Right renal pelvis (tissue), 4 donors: ENCODE measurements at regions not wholly inside any gene's neighbourhood (a gene's known extent, or its start where the extent isn't known, plus 50 kb on each side); places are given as distances from the start of the nearest gene placed in this dataset.

Experiments used
- DNase-seq, 4 donors: peaks; one replicate each; pipeline ENCODE4 v3.0.0-alpha.2; 2013; ENCODE audit warnings: low read depth in 4 of 4, low spot score in 3 of 4, missing footprints in 1 of 4

DNA sequence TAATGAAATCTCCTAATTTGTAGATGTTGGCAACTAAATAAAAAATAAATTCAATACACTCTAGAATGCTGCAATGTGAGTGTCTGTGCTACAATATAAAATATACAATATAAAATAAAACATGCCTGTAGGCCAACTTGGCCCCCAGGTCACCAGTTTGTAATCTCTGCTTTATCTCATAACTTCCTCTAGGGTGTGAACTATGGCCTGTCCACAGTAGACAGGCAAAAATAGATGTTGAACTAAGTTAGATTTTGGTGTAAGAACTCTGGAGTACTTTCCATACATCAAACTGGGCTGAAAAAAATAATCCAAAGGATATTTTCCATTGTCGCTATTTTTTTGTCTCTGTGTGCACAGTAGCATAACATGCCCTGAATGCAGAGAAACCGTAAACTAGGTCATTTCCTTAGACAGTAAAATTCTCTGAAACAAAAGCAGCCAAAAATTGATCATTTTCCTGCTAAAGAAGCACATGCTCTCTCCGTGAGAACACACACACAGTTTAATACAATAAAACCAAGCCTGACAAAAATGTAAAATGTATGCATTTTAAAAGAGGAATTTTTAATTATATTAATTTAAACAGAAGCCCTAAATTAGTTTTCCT, 98.5 kb upstream of the ZFP64 start:
- no peak for DNase-seq

DNA sequence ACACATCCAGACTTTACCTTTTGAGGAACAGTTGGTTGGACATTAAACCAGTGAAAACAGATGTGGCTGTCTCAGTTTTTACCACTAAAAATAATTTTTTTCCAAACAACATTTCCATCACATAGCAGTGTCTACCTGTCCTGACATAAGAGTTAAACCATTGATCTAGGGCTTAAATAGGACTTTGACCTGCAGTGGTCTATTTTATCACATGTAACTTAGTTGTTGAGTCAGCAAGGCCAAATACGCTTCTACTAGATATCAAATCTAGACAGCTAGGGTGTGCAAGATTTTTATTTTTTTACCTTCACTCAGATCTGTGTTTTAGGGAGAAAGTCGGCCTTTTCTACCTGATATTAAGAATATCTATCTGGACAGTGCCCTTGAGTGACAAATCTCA, 88.8 kb upstream of the ZFP64 start:
- no peak for DNase-seq

DNA sequence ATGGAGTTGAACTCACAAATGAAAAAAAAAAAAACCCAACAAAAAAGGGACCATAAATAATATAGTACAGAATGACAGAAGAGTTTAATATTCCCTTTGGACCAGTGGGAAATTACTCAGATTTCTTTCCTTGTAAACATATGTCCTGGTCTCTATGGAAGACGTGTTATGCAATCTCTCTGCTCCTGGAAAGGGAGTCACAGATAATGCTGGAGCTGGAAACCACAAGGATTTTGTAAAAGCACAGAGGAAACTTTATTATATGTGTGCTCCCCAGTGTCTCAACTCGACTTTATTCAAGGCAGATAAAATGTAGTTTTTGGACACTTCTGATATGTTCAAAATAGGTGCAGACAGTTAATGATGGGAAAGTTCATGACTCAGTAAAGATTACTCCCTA, 88.1 kb upstream of the ZFP64 start:
- DNase-seq: no peak

DNA sequence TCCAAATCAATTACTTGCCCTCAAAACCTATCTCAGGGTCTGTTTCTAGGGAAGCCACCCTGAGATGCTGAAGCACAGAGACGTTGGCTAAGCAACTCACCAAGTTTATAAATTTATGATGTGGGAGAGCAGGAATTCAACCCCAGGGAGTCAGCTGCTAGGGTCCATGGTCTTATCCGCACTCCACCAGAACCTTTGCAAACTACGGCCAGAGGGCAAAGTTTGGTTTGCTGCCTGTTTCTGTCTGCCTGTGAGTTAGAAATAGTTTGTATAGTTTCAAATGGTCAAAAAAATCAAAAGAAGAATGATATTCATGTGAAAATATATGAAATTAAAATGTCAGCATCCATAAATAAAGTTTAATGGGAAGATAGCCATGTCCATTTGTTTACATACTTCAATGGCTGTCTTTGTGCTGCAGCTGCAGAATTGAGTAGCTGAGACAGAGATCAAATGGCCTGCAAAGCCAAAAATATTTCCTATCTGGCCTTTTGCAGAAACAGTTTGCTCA, 83.7 kb upstream of the ZFP64 start:
- peak in 2 of 4 donors; percentile 39 to 63 for DNase-seq

DNA sequence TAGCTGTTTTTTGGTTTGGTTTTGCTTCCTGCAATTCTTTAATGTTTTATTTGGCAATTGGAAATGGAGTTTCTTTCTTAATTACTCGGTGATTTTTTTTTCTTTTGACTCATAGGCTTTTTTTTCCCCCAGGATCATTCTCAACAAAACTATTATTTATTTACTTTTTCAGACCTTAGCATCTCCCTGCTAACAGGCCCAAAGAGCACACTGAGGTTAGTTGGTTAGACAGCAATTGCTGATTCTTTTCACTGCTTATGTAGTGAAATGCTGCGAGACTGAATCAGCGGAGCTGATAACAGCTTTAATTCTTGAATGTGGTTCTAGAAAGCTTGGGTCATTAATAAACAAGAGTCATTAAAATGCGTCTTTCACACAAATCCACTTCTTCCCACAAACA, 79.1 kb upstream of the ZFP64 start:
- no peak for DNase-seq

DNA sequence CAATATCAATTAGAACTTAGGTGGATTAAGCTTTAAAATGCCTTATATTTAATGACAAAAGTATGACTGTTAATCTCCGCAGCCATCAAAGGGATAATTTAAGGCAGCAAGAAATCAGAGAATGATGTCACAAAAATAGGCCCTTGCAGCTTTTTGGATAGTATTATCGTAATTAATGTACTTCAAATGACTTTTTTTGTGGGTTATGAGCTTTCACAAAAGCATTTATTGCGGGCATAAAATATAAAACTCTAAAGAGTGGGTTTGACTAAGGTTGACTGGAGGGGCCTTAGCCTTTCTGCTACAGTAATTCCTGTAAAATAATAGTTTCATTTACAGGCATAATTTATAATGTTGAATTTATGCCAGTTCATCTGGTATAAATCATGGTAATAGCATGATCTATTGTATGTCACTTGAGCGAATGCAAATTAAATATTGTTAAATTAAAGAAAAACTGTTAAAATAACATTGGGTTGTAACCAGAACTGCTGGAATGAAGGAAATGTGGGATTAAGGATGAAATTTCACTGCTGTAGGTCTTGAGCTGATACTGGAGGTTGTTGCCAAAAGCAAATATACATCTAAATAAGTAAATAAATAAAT, 78.5 kb upstream of the ZFP64 start:
- DNase-seq: peak in 3 of 4 donors; percentile 39 to 67 (median 48)

DNA sequence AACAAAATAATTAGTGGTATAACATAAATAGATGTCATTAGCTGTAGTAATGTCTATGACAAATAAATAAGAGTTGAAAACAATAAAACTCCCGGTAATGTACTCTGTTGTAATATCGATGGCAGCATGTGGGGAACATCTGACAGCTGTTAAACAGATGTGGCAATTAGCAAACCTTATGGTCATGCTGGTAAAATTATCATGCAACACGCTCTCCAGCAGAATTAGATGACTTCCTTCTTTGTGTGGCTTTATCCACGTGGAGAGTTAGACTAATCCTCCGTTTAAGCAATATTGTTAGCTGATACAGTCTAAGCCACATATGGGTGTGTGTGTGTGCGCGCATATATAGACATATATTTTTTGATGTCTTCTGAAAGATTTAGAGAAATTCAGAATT, 77.7 kb upstream of the ZFP64 start:
- no peak for DNase-seq

DNA sequence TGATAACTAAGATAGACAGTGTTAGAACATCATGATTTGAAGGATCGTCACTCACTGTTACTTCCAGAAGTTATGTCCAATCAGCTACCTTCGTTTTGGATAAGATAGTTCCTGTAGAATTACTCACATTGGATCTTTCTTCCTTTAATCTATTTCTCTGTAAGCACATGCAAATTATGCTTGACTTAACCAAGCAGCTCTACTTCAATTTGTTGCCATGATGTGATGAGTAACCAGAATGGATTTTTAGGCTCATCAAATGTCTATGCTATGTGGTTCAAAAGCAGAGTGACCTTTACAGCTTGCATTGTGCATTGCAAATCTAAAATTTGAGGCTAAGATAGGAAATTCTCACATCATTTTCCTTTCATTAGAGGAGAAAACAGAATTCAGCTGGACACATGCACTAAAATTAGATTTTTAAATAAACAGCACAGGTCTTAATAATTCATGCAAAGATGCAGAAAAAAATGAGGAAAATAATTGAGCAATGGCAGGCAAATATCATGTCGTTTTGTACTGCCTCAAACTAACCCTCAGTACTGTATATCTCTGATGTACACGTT, 76.7 kb upstream of the ZFP64 start:
- DNase-seq: no peak

DNA sequence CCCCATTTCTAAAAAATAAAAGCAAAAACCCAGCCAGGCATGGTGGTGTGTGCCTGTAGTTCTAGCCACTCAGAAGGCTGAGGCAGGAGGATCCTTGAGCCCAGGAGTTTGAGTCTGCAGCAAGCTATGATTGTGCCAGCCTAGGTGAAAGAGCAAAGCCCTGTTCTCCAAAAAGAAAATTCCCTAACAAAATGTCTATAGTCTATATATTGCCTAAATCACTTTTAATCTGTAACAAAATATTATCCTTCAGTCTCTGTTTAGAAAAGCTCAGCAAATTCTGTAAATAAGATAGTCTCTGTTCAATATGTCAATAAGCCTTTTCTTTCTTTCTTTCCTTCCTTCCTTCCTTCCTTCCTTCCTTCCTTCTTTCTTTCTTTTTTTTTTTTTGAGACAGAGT, 75.8 kb upstream of the ZFP64 start:
- no peak for DNase-seq

DNA sequence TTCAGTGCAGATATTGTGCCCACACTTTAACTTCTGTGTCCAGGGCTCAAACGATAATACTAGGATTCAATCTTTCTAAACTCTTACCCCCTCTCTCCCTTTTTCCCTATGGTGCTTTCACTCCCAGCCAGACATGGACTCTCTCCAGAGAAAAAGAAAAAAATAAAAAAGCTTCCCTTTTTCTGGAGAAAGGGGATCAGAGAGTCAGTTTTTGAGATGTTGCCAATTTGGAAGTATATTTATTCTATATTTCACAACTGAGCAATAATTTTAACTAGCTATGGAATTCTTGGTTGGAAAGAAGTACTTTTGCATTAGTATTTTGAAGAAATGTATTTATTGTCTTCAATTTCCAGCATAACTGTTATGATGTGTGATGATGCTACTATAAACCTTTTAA, 72.2 kb upstream of the ZFP64 start:
- no peak for DNase-seq

DNA sequence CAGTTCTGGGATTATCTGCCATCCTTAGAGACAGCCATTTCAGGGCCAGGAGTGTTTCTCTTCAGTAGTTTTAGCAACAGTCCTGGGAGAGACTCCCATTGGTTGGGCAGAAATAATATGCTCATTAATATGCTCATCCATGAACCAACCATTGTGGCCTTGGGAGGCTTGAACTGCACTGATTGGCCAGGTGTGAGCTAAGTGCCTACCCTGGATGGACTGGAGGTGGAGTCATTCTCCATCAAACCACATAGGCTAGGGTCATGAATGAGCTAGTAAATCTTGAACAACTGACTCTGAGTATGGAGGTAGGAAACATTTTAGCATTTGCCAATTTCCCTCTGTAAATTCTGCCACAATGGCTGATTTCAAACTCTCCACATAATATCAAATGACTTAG, 70.2 kb upstream of the ZFP64 start:
- DNase-seq: no peak

DNA sequence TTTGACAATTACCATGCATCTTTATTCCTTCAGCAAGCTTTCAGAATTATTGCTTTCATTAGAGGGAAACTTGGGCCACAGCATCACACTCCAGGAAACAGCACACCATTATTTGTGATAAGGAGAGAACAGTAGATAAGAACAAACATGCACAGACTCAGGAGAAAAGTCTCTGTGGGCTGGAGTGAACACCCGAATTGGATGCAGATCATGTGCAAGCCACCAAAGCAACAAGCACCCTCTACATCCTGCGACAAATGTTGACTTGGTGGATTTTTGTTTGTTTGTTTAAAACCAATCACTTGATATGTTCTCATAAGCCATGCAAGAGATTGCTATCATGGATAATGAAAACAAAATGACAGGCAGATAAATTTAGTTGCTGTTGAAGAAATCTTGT, 67.7 kb upstream of the ZFP64 start:
- DNase-seq: no peak

DNA sequence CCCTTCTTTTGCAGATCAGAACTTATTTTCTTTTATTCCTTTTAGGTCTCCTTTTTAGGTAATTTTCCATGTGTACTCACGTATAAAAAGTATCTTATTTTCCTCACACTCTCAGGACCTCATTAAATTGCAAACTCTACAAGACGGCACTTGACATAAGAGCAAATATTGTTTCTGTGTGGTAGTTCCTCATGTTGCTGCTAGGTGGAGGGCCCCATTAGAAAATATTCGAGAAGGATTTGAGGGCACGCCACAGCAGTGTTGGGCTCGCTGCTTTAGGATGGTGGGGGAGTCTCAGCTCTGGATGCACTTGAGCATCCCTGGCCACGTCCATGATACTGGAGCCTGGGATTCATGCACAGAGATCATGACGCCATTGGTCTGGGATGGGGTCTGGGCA, 64.9 kb upstream of the ZFP64 start:
- no peak for DNase-seq

DNA sequence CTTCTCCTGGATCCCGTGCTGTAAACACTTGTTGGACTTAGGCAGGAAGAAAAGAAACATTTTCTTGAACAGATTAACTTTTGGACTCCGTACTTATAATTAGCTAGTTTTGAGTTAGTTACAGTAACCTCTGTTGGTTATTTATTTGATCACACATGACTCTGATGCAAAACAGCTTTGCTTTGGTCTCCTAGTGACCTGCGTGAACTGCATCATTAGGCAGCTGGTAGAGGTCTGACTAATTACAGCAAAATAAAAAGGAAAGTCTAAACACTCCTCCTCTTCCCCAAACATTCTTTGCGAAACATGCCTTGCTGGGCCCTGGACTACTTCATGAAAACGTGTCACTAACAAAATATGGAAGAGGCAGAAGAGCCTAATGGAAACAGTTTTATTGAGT, 61.1 kb upstream of the ZFP64 start:
- no peak for DNase-seq

DNA sequence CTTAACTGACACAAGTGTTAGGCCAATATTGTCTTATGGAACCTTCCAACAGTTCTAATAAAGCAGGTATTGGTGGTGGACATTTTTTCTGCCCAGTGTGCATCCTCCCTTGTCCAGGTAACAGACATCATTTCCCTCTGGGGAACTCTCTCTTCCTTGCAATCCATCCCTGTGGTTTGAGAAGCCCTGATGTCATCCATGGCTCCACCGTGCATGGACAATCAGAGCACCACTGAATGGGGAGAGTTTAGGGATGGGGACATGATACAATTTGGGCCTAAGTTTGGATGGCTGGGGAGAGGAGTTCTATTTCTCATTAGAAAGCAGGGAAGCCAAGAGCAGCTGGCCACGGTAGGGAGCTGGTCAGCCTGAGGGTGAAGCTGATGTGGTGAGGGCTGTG, 60.2 kb upstream of the ZFP64 start:
- no peak for DNase-seq

DNA sequence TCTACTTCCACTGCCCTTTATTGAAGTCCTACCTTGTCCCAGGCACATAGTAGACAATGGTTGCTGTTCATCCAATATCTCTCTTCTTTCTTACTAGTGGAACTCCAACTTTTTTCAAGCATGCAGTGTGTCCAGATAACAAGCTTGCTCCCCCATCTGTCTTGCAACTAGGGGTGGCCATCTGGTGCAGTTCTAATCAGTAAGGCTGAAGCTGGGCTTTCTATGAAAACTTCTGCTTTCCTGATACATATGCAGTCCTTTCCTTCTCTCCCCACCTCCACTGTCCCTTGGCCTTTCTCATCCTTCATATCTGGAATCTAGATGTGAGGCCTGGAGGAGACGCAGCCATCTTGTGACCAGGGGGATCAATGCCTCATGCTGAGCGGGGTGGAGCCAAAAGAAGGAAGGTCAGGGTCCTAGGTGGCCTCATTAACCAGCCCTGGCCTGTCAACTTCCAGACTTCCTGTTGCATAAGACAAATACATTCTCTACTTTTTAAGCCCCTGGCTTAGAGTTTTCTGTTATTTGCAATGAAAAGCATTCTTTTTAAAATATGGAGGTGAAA, 59.6 kb upstream of the ZFP64 start:
- no peak for DNase-seq

DNA sequence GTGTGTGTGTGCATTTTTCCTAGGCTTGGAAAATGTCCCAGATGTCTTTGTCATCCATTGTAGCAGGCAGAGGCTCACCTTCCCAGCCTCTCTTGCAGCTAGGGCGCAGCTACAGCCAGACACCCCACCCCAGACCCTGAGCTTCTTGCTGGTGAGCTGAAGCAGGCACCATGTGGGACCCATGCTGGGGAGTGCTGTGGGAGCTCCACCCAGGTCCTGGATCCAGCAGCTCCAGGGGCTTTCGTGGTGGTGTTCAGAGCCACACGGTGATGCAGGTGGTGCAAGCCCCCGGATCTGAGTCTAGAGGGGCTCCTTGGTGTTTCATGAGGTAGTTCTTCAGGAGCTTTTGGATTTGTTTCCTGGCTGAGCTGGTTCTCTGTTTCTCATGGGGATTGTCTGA, 56.0 kb upstream of the ZFP64 start:
- DNase-seq: no peak

DNA sequence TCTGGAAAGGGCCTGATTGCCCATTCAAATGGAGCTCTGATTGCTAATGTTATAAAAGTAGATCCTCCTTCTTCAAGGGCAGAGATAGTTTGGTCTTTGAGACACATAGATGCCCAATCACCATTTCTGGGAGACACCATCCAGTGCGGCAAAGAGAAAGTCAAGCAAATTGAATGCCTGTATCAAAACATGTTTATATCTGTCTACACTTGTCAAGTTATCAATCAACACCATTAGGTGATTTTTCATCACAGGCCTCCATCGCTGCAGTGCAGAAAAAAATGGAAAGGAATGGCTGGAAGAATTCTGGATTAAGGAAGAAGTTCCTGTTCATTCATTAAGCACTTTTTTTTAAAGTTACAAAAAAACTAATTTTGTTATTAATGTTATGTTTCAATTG, 54.8 kb upstream of the ZFP64 start:
- DNase-seq: no peak

DNA sequence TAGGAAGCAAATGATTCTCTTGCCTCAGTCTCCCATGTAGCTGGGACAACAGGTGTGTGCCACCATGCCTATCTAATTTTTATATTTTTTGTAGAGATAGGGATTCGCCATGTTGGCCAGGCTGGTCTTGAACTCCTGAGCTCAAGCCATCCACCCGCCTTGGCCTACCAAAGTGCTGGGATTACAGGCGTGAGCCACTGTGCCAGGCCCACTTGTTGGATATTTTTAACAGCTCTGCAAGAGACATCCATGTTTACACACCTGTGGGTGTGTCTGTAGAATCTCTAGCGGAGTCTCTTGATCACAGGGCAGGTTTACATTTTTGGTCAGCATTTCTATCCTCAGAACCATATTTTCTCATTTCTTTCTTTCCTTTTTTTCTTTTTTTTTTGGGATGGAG, 53.1 kb upstream of the ZFP64 start:
- DNase-seq: no peak

DNA sequence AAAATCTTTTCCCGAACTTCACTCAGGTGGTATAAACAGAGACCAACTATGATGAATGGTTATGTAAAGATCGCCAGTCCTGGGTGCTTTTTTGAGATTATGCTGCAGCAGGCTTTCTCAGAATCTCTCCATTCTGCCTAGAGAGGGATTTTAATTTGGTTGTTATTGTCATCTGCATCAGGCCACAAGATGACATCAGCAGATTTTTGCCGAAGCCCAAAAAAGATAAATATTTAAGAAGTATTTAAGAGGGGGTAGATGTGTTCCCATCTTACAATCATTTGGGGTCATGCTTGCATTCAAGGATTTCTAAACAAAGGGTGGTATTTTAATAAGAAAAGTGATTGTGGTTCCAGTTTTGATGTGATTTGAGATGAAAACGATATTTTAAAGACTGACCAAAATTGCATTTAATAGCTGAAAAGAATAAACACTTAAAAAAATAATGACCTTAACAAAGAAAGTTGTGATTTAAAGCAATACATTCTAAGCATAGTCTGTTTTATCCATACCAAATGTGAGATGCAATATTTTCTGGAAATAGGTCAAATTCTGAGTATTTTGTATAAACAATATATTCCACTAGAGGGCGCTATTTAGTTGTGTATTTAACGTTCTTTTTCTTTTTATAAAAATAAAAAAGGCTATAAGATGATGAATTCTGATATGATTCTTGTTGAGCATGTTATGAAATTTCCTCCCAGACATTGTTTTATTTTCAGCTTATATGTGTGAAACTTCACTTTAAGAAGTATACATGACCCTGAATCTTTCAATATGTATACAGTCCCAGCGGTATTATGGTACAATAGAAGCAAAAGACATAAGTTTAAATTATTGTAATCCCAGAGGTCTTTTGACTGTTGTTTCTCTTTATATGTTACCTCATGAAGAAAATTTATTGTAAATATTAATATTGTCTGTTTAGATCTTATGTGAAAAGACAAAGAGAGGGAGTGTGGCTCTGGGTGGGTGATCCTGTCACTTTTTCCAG, 51.0 kb upstream of the ZFP64 start:
- peak in 1 of 4 donors; percentile 20 for DNase-seq
